GM12875 (cell line): ENCODE measurements at regions not wholly inside any gene's neighbourhood (a gene's known extent, or its start where the extent isn't known, plus 50 kb on each side); places are given as distances from the start of the nearest gene placed in this dataset.

Source experiments
- H3K4me3 ChIP-seq: one replicate; pipeline ENCODE4 v1.5.1; 2011; ENCODE audit warnings: low read depth, low read length, control low read depth
- CTCF ChIP-seq: IDR thresholded peaks from 2 replicates; pipeline ENCODE4 v1.5.1; 2011; ENCODE audit warnings: low read depth, mild to moderate bottlenecking, control low read depth, inconsistent platforms, low read length, moderate library complexity, borderline replicate concordance; ENCODE audit not compliant: insufficient read depth

GRCh38 chr3:34034840-34035239, 236.4 kb downstream of the PDCD6IP start:
- H3K4me3 ChIP-seq = no peak overlapping the region
- TF ChIP-seq CTCF = no peak

- no peak for TF ChIP-seq CTCF
- no peak overlapping the region for H3K4me3 ChIP-seq
These were observed 237.3 kb downstream of the PDCD6IP start for GRCh38 chr3:34035775-34036174.

DNA sequence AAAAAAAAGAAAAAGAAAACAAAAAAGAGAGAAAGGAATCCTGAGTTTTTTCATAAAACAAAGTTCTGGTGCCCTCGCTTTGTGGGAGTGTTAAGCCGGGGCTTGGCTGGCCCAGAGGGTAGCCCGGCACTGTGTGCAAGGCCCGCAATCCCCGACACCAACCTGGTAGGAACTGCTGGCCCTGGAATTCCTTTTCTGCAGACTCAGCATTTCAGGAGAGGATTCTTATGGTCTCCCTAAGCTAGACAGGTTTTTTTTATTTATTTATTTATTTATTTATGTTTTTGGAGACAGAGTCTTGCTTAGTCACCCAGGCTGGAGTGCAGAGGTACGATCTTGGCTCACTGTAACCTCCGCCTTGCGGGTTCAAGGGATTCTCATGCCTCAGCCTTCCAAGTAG, 238.8 kb downstream of the PDCD6IP start:
- no peak overlapping the region for H3K4me3 ChIP-seq
- TF ChIP-seq CTCF = no peak

DNA sequence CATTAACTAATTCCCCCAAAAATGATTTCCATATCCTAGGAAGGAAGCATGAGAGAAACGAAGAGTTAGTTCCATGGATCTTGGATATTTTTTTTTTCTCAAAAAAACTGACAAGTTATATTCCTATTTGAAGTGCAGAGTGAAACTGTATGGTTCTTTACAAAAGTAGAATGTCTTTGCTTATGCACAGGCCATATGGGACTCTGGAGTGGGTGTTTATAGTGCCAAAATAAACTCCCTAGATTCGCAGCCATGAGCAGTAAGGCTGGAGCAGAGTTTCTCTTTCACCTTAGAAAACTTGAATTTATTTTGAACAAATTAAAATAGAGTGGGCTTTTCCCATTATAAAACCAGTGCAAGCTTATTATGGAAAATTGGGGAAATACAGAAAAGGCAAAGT, 239.7 kb downstream of the PDCD6IP start:
- no peak for TF ChIP-seq CTCF
- H3K4me3 ChIP-seq = no peak overlapping the region

GRCh38 chr3:34046154-34046553, 247.7 kb downstream of the PDCD6IP start:
- TF ChIP-seq CTCF = no peak
- H3K4me3 ChIP-seq = no peak overlapping the region

- TF ChIP-seq CTCF = no peak
- no peak overlapping the region for H3K4me3 ChIP-seq
These were observed 255.2 kb downstream of the PDCD6IP start for GRCh38 chr3:34053626-34054025.

DNA sequence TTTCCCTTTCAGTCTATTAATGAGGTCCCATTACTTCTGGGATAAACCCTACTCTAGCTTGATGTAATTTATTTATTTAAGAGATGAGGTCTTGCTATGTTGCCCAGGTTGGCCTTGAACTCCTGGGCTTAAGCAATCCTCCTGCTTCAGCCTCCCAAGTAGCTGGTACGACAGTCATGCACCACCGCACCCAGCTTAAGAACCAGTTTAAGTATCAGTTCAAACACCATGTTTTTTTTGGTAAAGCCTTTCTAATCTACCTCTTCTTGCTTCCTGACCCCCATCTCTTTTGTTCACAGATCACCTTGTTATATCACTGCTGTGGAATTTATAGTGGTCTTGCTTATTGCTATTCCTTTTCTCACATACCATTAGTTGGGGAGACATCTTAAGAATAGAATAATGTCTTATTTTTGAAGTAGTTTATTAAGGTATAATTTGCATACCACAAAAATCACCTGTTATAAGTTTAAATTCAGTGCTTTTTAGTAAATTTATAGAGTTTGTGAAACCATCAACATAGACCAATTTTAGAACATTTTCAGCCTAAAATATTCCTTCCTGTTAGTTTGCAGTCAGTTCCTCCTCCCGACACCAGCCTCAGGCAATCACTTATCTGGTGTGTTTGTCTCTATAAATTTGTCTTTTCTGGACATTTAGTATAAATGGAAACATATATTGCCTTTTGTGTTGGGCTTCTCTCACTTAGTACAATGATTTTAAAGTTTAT, 257.9 kb downstream of the PDCD6IP start:
- H3K4me3 ChIP-seq = no peak overlapping the region
- TF ChIP-seq CTCF = no peak
